HG03060 (cell line): ENCODE measurements at regions not wholly inside any gene's neighbourhood (a gene's known extent, or its start where the extent isn't known, plus 50 kb on each side); places are given as distances from the start of the nearest gene placed in this dataset.
A peak's percentile ranks its signal among the peaks of the same experiment; 100 is the strongest.

ENCODE experiments used
- ATAC-seq: cut with Tn5 transposase; IDR thresholded peaks from one replicate; pipeline ENCODE4 v1.9.1; 2021; ENCODE audit warnings: low read depth, moderate number of reproducible peaks; ENCODE audit not compliant: unreplicated experiment

DNA sequence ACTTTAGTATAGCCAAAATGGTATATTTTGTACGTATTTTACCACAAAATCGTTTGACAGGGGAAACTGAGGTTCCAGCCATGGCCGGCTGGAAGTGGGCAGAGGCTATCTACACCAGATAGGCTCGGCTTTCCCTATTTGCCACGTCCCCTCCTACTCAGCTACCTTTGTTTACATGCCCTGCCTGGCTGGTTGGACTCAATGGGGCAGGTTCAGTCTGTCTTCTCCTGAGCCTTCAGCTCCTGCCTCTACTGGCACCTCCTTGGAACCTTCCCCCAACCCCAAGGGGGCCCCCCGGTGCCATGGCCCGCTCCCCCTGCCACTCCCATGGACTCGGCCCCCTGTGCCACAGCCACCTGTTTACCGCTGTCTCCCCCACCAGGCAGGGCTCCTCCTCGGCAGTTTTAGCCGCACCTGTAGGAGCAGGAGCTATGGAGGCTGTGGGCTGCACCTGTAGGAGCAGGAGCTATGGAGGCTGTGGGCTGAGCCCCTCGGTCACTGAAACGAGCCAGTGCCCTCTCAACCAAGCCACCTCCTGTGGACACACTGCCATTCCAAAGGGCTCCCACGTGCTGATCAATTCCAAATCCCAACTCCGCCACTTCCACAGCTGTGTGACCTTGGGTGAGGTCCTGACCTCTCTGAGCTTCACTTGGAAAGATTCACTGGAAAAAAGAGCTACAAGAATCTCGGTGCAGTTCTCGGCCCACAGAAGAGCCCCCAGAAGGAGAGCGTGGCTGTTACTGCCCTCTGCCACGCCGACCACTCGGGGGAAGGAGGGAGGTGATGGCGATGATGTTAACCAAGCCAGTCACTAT is 62.2 kb downstream of the NCOR2 start:
- no peak for ATAC-seq

DNA sequence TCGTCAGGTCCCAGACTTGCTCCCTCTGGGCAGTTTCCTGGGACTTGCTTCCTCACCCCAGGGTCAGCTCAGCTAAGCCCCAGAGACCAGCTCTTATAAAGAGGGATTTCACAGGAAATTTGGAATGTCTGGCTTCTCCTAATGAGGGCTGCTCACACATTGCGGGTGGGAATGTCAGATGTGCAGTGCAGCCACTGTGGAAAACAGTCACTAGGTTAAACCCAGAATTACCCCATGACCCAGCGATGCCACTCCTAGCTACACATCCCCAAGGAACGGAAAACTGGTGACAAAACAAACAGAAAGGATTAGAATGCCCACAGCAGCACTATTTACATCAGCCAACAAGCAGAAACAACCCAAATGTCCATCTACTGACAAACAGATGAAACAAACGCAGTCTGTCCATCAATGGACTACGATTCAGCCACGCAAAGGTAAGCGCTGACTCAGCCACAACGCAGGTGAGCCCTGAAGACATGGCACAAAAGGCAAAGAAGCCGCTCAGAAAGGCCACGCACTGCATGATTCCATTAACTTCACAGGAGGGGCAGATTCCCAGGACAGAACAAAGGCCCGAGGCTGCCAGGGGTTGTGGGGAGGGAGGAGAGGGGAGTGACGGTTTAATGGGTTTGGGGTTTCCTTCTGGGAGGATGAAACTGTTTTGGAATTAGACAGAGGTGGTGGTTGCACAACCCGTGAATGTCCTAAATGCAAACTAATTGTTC is 63.0 kb downstream of the NCOR2 start:
- no peak for ATAC-seq

DNA sequence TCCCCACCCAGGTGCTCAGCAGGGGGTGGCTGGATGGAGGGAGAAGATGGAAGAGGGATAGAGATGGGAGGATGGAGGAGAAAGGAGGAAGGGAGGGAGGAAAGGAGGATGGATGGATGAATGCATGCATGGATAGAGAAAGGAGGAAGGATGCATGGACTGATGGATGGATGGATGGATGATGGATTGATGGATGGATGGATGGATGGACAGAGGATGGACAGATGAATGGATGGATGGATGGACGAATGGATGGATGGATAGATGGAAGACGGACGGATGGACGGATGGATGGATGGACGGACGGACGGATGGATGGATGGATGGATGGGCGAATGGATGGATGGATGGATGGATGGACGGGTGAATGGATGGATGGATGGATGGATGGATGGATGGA is 64.1 kb downstream of the NCOR2 start:
- ATAC-seq, result no peak

DNA sequence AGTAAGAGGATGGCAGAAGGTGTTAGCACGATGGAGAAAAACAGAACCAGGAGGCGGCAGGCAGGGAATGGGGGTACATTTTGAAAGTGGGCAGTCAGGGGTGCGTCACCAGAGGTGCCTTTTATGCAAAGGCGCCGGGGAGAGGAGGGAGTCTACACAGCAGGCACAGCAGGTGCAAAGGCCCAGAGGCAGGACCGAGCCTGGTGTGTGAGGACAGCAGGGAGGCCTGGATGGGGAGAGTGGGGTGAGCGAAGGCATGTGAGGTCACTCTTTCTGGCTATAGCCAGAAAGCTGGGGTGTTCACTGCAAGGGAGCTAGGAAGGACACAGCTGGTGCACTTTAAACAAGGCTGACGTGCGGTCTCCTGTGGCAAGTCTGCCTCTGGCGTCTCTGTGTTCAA is 65.0 kb downstream of the NCOR2 start:
- no peak for ATAC-seq

DNA sequence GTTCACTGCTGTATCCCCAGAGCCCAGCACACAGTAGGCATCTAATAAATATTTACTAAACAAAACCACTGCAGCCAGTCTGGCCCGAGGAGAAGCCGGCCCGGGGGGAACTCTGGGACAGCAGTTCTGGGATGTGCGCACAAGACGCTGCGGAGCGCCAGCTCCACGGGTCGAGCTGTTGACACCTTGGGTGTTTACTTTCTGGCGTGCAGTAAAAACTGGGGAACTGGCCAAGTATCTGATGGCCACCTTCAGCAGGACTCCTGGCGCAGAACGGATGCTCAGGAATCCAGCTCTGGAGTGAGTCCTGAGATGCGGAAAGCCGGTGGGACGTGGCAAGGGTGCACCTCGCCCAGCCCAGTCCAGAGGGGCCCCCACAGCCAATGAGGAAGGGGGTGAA is 65.6 kb downstream of the NCOR2 start:
- ATAC-seq, result no peak

DNA sequence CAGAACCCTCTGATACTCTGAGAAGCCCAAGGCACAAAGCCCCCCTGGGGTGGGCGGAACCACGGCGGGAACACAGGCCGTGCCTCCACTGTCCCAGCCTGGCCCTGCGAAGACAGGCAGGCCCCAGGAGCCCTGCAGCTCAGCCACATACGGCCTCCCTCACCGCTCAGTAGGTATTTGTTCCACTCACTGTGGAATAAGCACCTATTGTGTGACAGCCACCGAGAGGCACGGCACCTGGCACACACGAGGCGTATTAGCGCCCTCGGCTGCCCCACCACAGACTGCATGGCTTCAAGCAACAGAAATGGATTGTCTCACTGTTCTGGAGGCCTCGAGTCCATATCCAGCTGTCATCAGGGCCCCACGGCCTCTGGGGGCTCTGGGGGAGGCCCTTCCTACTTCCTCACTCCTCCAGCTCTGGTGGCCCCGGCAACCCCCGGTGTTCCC is 66.3 kb downstream of the NCOR2 start:
- ATAC-seq, result no peak

DNA sequence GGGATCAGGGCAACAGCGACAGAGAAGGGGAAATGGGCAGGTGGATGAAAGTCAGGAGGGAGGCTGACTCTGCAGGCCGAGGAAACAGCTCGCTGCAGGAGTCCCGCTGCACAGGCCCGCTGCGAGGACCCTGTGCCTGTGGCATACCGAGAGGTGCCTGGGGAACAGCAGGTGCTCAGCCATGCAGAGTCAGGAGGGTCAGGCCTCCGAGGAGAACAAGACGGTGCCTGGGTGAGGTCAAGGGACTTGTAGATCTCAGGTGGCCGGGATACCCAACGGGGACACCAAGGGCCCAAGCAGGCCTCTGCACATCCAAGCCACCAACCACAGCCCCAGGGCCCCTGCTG is 67.5 kb downstream of the NCOR2 start:
- no peak for ATAC-seq

DNA sequence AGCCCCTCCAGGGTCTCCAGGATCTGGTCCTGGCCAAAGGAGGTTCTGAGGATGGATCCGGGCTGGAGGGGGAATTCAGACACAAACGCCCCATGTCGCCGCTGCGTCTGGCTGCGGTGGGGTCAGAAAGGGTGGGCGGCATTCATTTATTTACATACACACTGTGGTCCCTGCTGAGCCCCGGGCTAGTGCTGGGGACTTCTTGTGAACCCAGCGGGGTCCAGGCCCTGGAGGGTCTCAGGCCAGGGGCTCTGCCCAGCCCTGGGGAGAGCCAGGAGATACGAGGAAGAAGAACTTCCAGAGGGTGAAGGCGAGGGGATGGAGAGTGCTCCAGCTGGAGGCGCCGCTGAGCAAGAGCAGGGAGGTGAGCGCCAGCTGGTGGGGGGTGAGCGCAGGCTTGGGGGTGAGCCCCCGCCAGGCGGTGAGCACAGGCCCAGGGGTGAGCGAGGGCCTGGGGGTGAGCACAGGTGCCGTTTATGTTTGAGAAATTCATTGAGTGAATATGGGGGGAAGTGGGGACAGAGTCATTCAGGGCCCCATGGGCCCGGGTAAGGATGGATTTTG is 68.1 kb downstream of the NCOR2 start:
- no peak for ATAC-seq

DNA sequence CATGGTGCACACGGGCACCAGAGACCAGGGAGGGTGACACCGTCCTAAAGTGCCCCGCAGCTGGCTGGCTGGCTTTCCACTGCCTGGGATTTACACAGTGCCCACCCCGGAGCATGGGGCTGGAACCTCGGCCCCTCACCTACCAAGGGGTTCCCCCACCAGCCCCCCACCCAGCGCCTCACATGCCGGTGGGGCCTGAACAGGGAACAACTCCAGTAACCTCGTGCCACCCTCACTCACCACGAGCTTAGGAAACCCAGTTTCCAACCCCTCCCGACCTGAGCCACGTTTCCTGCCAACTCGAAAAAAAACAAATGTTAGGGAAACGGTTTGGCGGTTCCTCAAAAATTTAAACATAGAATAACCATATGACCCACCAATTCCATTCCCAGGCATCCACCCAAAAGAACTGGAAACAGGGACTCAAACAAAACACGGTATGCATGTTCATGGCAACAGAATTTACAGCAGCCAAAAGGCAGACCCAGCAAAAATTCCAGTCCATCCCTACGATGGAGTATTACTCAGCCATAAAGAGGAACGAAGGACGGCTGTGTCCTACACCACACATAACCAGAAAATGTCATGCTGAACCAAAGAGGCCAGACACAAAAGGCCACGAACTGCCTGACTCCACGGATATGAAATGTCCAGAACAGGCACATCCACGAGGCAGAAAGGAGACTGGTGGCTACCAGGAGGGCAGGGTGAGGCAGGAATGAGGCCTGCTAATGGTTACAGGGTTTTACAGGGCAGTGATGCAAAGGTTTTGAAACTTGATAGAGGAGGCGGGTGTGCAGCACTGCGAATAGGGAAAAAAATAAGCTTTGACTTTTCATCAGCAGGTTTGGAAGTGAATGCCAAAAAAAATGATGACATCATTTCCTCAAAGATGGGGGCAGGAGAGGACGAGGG is 68.9 kb downstream of the NCOR2 start:
- ATAC-seq, result no peak

DNA sequence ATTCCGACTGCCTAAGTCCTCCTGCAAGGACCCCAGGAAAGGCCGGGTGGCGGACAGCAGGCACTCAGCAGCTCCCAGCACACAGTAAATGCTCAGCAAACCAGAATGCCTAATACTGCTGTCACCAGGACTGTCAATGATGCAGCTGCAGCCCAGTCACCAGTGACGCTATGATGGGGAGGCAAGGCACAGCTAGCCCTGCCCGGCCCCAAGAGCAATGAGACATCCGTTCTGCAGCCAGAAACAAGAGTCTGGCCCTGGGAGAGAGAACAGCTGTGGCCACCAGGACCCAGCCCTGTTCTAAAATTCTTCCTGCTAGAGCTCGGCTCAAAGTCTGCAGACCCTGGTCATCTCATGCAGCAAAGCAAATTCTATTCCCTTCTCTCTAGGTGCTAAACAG is 69.8 kb downstream of the NCOR2 start:
- no peak for ATAC-seq

DNA sequence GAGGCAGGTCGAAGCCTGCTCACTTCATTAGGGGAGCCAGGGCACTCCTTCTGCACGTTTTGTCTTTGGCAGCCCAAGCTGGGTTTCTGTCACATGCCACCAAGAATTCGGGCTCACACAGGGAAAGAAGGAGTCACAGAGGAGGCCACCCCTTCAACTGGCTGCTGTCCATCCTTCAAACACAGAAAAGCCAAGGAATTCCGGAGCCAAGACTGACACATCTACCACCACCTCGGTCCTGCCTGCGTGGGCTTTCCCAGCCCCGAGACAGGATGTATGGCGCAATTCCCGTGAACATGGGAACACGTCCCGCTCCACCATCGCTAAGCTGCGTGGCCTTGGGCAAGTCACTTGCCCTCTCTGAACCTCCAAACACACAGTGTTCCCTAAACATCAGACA is 70.4 kb downstream of the NCOR2 start:
- no peak for ATAC-seq

DNA sequence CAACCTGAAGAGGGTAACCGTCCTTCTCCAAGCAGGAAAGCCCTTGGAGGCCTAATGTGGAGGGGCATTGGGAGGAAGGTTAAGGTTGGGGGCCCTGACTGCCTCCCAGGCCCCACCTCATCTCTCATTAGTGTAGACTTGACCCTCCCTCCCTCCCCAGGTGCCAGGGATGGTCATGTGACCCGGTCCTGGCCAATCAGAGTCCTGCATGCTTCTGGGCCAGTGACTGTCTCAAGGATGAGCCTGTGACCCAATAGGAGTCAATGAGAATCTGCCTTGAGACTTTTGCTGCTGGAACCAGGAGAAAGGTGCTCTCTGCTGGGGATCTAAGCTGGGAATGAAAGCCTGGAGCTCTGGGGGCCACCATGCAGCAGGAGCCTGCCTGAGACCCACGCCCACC is 70.8 kb downstream of the NCOR2 start:
- no peak for ATAC-seq

DNA sequence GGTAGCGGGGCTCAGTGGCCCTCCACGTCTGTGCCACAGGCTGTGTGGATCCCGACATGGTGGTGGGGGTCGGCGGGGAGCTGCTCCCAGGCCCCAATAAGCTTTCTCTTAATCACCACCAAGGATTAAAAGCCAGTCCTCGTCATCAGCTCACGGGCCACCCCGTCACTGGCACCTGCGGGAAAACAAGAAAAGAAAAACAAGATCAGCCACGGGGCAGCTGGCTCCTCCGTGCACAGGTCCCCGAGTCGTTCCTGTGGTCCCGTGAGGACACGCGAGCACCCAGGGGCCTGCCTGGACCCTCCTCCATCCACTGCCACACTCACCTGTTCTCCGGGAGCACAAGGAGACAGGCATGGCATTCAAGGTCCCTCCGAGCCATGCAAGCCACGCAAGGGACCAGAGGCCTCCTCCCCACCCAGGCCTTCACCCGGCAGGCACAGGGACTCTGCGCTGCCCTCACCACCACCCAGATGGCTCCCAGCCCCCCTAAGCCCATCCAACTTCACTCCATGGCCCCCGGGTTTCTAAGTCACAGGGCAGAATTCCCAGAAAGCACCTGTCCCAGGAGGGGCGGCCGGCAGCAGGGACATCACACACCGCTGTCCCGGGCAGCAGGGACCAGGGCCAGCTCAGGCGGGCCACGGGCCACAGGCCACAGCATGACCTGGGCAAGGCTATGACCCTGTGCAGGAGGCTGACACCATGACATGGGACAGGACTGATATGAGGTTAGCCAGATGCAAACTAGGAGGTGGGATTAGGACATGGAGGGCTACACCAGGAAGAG is 72.0 kb downstream of the NCOR2 start:
- no peak for ATAC-seq

DNA sequence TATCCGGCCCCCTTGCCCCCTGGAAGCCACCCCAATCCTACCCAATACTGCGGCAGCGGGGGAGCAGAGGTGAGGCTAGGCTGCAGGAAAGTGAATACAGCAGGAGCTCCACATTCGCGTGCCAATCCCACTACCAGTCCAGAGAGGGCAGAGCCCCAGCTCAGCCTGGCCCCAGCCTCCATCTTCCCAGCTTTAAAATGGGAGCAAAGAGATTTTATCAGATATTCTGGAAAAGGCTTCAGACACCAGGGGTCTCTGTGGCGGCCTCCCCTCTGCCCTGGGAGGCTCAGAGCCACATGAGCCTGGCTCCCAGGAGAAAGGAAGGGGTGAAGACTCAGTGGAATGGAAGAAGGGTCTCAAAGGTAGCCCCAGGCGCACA is 72.7 kb downstream of the NCOR2 start:
- ATAC-seq, result no peak

DNA sequence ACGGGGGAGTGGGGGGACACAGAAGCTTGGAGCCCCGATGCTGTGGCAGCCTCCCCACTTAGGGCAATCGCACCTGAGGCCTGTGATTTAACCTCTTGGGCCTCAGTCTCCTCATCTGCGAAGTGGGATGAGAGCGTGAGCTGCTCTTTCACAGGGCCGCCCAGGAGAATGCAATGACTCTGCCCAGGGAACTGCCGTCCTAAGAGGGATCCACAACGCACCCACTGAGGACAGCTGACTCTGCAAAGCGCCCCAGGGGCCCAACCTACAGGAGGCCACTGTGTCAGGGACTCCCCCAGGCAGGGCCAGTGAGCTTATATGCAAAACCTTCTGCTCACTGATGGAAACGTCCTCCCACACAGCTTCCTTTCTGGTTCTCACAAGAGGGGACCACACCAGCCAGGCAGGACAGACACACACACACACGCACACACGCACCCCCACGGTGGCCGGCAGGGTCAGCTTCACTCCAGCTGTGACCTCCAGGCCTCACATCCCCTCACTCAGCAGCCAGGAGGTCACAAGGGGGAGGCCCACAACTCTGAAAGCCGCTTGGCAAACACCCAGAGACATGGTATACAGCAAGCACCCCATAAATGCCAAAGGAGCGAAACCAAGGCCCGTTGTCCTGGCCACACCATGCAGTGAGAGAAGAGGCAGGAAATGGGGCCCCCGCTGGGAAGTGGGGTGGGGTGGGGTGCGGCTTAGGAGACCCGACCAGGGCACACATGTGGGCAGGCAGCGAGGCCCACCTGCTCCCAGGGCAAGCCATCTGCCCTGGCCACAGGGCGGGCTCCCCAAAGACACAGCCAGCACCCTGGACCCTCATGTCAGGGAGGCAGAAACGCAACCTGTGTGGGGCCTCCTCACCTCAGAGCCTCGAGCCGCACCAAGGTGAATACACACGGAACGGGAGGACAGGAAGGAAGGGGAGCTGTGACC is 73.3 kb downstream of the NCOR2 start:
- peak; percentile 94 for ATAC-seq

DNA sequence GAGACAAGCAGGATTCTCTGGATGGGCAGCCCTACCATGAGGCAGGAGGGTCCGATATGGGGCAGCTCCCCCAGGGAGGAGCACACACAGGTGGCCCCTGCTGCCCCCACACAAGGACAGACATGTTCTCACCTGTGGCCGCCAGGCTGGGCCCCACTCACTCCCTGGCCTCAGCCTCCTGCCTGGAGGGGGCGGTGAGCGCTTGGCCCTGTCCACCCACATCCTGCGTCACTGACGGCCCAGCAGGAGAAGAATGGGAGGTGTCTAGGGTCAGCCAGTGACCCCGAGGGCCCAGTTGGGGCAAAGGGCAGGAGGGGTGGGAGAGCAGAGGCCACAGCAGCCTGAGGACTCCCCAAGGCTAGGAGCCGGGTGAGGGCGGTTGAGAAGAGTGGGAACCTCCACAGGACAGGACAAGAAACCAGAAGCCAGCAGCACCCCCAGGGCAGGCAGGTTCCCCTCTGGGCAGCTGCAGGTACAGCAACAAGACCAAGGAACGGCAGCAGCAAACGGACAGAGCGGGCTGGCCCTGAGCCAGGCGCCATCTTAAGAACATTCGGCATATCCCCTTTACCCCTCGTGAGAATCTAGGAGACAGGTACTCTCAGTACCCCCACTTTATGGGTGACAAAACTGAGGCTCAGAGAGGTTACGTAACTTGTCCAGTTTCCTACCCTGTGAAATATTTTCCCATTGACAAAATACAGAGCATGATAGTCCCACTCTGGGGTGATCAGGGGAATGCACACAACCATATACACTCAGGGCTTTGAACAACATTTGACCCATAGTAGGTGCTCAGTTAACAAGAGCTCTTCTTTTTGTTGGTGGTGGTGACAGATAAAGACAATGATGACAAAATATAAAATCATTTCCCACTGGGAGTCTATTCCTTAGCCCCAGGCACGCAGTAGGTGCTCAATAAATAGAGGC is 74.3 kb downstream of the NCOR2 start:
- no peak for ATAC-seq

DNA sequence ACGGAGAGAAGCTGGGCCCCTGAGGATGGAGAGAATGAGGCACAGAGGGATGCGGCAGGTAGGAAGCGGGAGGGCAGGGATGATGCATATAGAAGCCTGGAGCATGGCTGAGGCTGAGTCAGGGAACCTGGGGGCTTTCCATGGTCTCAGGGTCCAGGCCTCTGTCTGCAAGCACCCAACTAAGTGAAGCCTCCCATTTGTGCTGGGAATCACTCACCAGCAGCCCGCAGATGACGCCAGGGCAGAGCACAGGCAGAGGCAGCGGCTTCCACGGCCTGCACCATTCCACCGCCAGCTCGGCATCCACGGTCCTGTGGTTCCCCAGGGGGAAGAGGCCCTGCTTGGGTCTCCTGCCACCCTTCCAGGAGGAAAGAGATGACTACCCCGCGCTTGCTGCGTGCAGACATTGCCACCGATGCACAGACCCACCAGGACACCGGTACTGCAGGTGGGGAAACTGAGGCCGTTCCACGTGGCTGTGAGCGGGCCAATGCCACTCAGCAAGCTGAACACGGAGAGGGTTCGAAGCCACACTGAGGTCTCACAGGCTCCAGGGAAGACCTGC is 75.5 kb downstream of the NCOR2 start:
- no peak for ATAC-seq

DNA sequence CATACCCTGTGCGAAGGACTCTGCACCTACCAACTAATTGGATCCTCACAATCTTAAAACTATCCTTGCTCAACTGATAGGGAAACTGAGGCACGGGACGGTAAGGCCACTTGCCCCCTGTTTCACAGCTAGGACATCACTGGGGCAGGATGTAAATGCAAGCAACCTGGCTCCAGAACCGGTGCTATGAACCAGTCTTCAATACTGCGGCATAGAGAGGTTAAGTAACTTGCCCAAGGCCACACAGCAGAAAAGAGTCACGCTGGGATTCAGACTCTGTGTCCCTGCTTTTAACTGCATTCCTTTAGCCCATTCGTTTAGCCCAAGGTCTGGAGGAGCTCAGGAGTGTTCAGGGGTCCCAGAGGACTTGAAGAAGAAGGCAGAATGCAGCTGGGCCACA is 76.1 kb downstream of the NCOR2 start:
- no peak for ATAC-seq
